A172 (cell line): ENCODE measurements at regions not wholly inside any gene's neighbourhood (a gene's known extent, or its start where the extent isn't known, plus 50 kb on each side); places are given as distances from the start of the nearest gene placed in this dataset.

ENCODE experiments used
- DNase-seq: peaks from one replicate; pipeline ENCODE4 v3.0.0-alpha.2; 2015; ENCODE audit warnings: low spot score

DNA sequence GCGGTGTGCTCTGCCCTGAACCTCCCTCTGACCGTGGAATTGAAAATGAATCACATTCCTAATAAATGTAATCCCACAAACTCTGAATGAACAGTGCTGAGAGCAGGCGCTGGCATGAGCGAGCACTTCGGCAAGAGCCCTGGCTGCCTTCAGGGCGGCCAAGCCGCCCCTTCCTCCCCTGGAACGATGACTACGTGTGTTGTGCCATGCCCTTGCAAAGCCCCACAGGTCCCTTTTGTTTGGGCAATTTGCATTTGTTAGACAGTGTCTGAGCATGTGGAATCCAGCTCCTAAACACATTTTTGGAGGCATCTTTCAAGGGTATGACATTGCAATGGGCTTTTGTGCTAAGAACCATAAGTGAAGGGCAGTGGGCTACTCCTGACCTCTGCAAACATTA lies 95.6 kb upstream of the MKI67 start:
- no peak for DNase-seq

DNA sequence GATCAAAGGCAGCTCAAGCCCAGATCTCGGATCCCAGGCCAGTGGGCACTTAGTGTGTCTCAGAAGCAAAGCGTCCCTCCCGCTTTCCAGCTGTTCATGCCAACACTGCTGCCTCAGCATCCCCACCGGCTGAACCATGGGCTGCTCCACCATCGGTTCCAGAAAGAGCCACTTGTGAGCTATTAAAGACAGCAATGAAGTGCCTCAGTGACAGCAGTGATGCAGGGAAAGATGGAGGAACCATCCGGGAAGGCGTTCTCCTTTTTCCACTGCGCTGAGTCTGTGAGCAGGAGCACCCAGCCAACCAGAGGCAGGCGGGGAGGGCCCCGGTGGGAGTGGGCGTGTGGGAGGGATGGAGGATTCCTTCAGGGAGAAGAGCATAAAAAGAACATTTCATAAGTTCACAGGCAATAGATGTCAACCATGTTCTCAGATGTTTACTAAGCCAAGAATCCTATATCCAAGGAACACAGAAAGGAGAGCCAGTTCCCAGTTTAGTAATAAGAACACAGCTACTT lies 96.2 kb upstream of the MKI67 start:
- no peak for DNase-seq

DNA sequence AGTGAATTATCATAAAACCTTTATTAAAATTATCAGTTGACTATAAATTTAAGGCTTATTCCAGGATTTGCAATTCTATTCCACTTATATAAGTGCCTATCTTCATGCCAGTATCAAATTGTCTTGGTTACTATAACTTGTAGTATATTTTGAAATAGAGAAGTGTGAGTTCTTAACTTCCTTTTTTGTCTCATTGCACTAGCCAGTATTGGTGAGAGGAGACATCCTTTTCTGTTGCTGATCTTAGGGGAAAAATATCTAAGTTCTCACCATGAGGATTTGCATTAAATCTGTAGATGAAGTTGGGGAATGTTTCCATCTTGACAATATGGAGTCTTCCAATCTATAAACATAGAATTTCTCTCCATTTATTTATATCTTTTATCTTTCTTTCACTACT lies 104.2 kb upstream of the MKI67 start:
- no peak for DNase-seq

DNA sequence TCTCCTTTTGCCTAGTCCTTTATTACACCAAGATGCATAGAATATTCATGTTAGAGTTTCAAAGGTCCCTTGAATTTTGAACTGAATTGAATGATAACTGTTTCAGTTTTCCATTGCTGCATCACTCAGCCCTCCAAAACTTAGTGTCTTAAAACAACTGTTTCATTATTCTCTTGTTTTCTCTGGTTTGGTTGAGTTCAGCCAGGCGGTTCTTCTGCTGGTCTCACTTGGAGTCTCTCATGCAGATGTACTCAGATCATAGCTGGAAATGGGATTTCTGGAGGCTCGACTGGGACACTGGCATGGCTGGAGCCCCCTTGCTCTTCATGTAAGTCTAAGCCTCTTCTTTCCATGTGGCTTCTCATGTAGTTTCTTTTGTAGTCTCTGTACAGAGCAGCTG lies 107.2 kb upstream of the MKI67 start:
- no peak for DNase-seq

DNA sequence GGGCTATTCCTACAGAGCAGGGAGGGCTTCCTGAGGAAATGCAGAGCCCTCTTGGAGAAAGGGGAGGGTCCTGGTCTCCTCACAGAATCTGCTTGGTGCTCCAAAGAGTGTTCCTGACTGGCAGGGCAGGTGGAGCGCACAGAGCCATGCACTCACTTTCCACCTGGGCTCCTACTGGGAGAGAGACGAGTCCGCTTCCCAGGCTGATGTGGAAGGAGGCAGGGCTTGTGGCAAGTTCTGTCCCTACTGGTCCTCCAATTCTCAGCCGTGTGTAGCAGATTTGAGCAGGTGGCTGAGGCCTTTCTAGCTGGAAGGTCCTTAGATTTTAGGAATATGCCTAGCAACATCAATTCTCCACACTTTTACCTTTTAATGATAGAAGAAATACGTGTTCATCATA lies 111.5 kb upstream of the MKI67 start:
- no peak for DNase-seq

DNA sequence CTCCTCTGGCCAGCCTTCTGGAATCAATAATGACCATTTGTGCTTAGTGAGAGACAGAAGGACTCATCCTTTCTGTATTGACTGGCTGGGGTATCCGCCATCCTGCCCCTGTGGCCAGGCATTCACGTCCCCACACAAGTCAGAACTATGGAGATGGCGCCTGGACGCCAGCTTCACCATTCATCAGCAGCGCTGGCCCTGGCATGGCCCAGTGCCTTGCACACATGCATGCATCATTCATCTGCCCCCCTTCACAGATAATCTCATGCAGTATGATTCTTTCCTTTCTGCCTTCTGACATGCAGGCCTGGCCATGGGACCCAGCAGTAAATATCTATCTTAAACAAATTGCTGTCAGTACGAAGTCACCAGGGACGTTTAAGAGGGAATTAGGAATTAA lies 114.8 kb upstream of the MKI67 start:
- no peak for DNase-seq

DNA sequence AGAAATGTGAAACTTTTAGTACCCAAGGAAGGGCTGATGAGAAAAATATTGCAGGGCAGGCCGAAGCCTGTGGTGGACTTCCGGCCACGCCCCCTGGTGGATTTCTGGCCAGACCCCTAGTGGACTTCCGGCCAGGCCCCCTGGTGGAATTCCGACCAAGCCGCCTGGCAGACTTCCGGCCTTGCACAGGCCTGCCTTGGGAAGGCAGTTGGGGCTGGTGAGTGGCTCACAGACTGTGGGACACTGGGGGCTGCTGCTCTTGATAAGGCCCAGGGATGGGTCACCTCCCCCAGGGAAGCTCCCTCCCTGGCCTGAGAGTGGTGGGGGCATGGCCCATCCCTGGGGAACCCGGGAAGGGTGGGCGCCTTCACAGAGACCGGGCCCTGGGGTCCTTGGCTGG lies 116.4 kb upstream of the MKI67 start:
- DNase-seq, result peak; percentile 4

DNA sequence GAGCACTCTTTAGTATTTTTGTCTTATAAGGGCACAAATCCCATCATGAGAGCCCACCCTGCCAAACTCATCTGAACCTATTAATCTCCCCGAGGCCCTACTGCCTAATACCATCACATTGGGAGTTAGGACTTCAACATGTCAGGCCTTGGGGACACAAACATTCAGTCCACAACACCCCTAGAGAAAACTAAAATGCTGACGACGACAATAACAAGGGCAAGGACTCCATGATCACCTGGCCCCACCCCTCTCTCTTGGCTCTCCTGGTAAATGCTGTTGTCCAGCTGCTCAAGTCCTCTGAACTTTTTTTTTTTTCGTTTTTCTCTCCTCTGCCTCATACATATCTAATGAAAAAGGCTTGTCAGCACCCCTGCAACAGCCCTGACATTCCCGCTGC lies 118.8 kb upstream of the MKI67 start:
- DNase-seq, result no peak

DNA sequence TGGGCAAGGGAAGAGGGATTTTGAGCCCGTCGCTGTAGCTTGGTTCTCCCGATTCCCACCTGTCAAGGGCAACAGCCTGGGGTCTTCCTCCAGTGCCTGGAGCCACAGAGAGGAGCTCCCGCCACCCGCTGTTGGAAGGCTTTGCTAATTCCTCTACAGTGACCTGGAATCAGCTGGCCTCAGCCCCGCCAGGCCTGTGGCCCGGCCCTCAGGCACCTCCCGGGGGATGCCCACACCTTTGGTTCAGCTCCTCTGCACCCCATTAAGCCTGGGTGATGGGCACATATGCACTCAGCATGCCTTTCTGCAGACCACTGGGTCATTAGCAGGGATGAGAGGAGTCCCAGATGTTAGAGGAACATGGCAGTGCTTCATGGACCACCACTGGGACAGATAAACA lies 121.4 kb upstream of the MKI67 start:
- no peak for DNase-seq

DNA sequence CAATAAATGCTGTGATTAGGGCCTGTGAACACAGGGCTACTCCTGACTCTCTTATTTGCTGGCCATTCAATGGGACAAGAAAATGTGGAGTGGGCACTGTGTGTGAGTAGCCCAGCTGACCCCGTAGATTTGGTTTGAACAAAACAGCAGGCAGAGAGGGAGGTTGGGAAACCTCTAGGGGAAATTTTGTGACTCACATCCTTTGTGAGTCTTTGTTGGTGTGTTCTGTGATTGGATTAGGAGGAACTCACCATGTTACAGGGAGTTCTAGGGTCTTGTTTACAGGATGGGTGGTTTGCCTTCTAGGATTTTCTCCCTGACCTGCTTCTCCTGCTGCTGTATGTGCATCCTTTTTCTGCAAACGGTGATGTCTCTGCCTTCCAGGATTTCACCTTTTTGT lies 128.3 kb upstream of the MKI67 start:
- peak; percentile 4 for DNase-seq

DNA sequence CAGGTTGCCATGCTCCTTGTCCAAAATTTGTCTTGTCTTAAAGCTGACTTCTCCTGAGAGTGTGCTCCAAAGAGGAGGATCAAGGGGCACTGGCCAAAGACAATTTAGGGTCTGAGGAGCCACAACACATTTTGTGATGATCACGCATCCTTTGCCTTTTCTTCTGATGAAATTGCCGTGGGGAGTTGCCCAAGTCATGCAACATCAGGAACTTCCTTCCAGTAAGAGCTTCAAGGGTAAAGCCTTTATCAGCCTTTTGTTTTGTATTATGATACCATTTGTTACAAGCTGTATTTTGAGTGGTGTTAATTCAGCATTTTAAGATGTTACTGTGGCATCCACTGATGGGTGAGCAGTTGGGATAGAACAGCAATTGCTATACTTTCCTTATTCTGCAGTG lies 131.2 kb upstream of the MKI67 start:
- no peak for DNase-seq

DNA sequence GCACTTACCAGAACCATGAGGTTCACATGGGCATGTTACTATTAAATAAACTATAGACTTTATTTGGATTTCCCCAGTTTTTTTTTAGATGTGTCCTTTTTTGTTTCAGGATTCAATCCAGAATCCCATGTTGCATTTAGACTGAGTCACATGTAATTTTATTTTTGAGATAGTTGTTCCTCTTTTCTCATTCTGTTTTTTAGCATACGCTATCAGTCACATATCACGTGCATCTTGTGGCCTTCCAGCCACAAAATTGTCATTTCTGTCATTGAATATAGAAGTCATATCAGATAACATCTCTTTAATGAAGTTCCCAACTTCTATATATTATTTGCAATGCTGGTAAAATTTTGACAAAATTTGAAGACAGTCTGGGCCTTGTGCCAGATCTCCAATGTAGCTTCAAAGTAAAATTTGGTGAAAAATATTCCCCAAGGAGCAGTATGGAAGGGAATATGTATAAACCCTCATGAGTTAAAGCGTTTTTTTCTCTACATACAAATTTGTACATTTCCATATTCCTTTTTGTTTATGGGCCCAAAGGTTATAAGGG lies 132.3 kb upstream of the MKI67 start:
- no peak for DNase-seq

DNA sequence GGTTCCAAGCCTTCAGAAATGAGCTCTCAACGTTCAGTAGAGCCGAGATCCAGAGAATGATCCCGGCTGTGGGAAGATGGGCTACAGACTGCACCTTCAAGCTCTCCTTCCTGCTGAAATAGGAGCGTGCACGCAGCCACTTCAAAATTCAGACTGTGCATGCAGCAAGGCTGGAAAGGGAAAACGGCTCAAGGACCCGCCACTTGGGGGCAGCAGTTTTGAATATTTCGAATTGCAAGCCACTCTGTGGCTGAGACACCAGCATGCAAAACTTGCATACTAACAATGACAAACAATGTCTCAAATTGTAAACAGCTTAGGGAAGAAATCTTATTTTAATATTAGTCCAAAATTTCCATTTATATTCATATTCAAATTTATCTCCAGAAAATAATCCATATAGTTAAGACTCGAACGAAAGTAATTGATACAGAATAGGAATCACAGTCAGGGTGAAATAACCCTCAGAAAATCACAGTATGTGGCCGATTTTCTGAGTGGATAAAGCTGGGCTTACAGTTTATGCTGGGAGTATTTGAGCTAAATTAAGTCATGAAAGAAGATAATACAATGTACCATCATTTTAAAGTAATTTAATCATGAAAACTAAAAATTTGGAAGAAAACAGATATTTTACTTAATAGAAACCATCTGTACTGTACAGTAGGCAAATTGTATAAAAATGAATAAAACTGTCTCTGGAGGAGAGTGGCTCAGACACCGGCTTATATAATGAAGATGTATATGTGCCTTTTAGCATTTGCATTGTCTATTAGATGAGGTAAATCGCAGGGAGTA lies 137.9 kb upstream of the MKI67 start:
- peak; percentile 18 for DNase-seq

DNA sequence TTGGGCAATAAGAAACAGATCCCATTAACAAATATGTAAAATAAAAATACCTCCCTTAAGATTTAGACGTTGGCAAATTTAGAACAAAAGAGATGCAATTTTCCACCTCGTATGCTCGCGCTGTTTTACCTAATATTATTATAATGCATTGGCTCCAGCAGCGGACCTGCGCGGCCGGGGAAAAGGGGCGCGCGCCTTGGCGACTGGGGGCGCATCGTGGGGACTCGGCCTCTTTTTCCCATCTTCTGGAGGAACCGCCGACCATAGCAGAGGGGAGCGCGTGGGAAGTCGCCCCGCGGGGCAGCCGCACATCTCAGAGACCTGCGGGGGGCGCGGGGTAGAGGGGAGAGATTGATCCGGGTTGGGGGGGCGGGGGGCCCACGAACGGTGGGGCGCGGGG lies 139.4 kb upstream of the MKI67 start:
- DNase-seq, result no peak

DNA sequence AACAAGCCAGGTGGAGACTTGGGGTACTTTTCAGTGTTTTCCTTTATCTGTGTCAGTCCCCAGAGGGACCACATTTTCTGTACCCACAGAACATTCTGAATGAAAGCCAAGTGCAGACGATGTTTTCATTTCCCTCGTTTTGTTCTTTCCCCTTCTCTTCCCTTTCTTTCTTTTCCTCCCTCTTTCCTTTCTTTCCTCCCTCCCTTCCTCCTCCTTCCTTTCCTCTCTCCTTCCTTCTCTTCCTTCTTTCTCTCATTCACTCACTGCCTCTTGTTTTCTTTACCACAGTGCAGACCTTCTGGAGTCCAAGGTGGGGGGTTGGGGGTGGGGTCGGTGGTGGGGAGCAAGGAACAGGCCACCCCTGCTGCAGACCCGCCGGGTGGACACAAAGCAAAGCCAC lies 141.4 kb upstream of the MKI67 start:
- no peak for DNase-seq

DNA sequence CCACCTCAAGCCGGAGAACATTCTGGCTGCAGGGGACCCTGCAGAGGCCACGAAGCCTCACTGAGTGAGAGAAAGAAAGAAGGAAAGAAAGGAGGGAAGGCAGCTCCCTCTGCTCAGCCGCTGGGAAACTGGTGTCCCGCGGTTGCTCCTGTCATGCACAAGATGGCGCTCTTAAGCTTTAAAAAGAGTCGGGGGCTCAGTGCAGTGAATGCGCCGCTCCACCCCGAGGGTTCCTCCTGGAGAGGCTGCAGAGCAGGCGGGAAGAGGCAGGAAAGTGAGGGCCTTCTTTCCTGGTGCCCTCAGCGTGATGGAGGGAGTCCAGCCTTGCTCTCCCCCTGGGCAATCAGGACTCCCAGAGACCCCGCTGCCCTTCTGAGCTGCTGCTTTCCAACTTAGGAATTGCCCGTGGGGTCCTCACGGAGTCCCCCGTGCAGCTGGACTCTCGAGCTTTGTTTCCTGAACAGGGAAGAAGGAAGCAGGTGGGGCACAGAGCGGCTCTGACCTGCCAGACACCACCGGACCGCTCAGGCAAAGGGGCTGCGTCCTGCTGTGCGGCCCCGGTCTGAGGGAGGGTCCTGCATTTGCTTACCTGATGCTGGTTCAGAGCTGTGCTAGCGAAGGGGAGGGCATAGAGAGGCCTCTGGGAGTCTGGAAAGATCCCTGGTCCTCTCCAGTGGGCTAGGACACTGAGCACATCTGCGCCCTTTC lies 141.9 kb upstream of the MKI67 start:
- peak; percentile 5 for DNase-seq

DNA sequence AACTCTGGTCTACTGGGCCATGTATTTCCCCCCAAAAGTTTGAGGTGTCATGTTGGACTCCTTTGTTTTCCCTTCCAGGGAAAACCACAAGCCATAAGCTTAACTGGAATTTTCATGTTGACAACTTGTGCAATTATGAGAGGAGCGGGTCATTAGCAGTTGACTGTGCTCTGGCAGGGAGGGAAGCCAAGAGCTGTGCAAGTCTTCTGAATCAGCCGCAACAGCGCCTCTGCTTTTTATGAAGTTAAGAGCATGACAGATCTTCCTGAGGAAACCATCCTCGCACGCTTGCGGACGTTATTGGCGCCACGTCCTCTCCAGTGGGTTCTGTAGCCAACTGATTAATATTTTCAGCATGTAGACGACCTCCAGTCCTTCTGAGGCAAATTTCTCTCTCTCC lies 148.7 kb upstream of the MKI67 start:
- DNase-seq, result no peak

DNA sequence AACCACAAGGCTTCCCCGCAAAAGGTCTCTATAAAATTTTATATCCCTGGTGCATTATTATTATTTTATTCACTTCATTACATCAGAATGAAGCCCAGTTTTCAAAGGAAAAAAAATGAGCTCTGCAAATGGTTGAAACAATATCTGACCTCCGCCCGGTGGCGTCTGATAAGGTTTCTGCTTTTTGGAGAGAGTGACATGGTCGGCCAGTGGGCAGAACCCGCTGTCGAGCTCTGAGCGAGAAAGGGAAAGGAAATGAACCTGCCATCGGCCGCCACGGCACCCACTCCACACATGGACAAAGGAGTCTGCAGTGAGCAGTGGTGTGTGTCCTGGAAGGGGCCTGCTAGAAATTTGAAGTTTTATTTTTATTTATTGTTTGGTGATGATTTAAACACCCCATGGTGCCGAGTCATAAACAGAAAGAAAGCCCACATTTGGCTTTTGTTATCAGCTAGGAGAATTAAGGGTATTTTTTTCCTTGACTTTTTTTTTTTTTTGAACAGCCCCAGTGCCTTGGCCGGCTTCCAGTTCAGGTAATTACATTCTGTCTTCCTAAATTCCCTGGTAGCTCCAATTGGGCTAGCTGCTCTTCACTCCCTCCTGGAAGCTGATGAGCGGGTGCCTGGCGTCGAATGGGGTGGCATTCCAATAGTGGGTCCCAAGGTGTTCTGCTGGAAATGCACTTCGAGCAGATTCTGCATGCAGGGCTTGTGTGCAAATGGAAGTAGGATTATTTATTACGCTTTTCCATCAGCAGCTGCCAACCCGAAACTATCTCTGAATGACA lies 149.4 kb upstream of the MKI67 start:
- DNase-seq, result no peak

DNA sequence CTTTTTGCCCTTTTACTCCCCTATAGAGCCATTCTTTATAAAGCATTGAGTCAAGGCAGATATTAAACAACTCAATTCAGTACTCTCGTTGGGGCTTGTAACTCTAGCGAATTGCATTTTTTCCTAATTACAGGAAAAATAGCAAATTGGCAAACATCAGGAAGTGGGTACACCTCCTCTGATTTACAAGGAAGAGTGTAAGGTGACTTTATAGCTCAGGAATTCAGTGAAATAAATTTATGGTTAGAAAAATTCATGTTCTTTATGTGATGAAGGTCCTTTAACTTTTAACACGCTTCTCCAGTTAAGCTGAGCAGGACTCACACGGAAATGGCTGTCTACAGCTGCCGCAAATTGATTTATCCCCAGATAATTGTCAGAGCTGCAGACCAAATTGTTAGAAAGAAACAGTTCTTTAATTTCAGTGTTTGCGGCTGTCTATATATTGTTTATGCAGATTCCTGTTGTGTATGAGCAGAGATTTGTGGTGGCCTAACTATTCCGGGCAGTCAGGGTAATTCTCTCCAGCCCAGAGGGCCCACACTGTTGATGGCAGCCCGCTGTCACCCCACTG lies 151.1 kb upstream of the MKI67 start:
- DNase-seq, result no peak

DNA sequence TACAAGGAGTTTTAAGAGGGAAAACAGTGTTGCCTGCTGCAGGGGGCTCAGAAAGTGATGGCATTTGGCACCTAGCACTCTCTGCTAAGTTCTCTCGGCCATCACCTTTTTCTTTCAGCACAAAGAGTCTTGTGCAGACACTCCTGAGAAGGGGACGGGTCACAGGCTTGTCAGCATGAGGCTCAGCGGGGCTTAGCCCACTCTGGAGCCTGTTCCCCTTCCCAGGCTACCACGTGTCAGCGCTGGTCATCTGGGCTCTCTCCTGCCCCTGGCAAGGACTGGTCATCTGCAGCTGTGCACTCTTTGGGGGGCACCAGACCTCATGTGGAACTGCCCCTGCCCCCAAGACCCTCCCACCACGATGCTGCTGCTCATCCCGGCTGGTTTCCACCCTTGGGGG lies 152.1 kb upstream of the MKI67 start:
- no peak for DNase-seq

DNA sequence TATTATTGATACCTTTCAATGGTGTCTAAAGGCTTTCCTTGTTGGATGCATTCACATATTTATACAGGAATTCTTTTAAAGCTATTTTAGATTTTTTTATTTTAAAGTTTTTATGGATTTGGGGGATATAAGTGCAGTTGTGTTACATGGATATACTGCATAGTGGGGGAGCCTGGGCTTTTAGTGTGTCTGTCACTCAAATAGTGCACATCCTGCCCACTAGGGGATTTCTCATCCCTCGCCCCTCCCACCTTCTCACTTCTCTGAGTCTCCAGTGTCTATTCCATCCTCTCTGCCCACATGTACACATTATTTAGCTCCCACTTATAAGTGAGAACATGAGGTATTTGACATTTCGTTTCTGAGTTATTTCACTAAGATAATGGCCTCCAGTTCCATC lies 154.0 kb upstream of the MKI67 start:
- no peak for DNase-seq

DNA sequence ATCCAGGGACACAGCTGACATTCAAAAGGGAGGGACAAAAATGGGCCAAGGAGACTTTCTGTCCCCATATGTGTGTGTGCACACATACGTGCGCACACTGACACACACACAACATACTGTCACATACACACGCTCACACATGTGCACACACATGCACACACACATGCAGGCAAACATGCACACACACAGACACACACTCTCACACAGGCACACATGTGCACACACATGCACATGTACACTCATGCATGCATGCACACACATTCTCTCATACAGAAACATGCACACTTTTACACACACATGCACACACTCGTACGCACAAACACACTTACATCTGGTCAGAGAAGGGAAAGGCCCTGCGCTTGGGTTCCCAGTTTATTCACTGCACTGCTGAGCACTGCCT lies 155.1 kb upstream of the MKI67 start:
- no peak for DNase-seq
